G401 (cell line): ENCODE measurements at regions not wholly inside any gene's neighbourhood (a gene's known extent, or its start where the extent isn't known, plus 50 kb on each side); places are given as distances from the start of the nearest gene placed in this dataset.
A peak's percentile ranks its signal among the peaks of the same experiment; 100 is the strongest.

ENCODE experiments used
- DNase-seq: peaks from one replicate; pipeline ENCODE4 v3.0.0-alpha.2; 2015; ENCODE audit warnings: low spot score
- in situ Hi-C: cut with HindIII; loops from 2 replicates; pipeline ENCODE4 v1.10.0; 2016; ENCODE audit warnings: low sequenced_read_pairs, mixed read lengths

- DNase-seq = no peak
- in situ Hi-C loops = no loop called here
Measured at GRCh38 chr21:16250273-16250672, 520.5 kb downstream of the USP25 start.

DNA sequence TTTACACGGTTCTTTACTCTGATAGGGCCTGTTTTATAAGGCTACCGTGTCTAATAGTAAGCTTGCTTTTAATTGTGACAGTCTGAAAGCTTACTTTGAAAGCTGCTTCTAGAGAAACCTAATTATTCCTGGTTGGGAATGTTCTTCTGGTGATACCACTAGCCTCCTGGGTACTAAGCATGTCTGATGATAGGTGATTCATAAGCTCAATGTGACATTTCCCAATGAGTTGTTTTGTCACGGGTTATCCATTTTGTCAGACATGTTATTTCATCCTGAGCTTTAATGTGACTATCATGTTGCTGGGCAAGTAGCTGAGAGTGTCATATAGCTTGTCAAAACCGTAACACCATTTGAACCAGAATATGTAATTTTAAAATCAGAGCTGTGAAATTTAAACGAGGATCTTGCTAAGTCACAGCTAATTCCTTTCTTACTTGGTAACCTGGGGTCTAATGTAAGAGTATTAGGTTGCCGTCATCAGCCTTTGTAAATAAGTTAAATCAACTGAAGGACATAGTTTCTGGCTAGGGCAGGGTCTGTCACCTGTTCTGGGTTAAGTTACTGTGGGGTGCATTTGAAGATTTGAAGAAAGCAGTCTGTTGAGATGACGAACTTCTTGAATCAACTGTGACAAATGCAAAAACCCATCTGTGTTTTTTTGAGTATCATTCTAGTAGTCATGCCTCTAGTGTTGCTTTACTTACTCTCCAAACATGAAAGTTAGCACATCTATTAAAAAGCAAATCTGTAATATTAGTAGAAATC lies 529.2 kb downstream of the USP25 start:
- in situ Hi-C loops = no loop called here

GRCh38 chr21:16262091-16262490 lies 532.3 kb downstream of the USP25 start:
- in situ Hi-C loops = no loop called here
- DNase-seq = no peak

More for the DNA sequence above, 529.2 kb downstream of the USP25 start:
- DNase-seq = no peak

- DNase-seq = no peak
- in situ Hi-C loops = no loop called here
Measured at GRCh38 chr21:16264319-16264718, 534.5 kb downstream of the USP25 start.

GRCh38 chr21:16269476-16269875 lies 539.7 kb downstream of the USP25 start:
- in situ Hi-C loops = no loop called here
- DNase-seq = no peak

GRCh38 chr21:16279731-16280581 lies 550.2 kb downstream of the USP25 start:
- in situ Hi-C loops = no loop called here
- peak; percentile 62 for DNase-seq

- in situ Hi-C loops = no loop called here
- DNase-seq = no peak
Measured at GRCh38 chr21:16280686-16281091, 550.9 kb downstream of the USP25 start.

- DNase-seq = no peak
- in situ Hi-C loops = no loop called here
Measured at GRCh38 chr21:16283516-16283915, 553.7 kb downstream of the USP25 start.

GRCh38 chr21:16285605-16286126 lies 555.9 kb downstream of the USP25 start:
- in situ Hi-C loops = no loop called here
- peak; percentile 44 for DNase-seq

DNA sequence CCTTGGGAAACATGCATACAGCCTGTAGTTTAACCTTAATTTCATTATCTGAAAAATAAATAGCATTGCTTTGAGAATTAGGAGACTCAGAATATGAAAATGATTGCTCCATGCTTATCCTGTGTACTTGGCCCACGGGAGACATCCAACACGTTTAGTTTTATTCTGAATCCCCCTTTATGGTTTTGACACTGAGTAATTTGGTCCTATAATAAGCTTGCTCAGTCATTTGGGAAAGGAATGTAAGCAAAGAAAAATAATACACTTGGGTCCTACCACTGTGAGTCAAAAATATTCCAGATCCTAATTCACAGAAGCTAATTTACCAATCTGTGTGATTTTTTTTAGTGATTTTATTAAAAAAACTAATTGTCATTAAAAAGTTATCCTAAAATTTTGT lies 557.3 kb downstream of the USP25 start:
- in situ Hi-C loops = no loop called here

DNA sequence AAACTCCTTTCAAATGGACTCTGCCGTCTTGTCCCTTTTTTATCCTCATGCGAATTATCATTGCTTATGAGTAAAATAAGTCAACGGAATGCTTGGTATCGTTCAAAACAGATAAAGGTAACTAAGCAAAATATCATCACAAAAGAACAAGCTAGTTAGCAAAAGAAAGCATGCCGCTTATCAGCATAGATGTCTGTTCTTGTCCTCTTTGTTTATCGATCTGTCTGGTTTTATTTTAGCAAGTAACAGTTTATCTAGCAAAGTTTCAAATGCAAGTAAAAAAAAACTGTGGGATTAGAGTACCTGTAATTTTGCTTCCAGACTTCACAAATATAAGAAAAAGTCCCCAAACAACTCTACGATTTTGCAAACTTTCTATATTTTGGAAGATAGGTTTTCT lies 561.5 kb downstream of the USP25 start:
- no peak for DNase-seq
- in situ Hi-C loops = no loop called here

More for the DNA sequence above, 557.3 kb downstream of the USP25 start:
- DNase-seq = no peak

- in situ Hi-C loops = no loop called here
- DNase-seq = no peak
Measured at GRCh38 chr21:16294128-16294527, 564.3 kb downstream of the USP25 start.

- in situ Hi-C loops = no loop called here
- peak; percentile 40 for DNase-seq
Measured at GRCh38 chr21:16302851-16303282, 573.1 kb downstream of the USP25 start.

DNA sequence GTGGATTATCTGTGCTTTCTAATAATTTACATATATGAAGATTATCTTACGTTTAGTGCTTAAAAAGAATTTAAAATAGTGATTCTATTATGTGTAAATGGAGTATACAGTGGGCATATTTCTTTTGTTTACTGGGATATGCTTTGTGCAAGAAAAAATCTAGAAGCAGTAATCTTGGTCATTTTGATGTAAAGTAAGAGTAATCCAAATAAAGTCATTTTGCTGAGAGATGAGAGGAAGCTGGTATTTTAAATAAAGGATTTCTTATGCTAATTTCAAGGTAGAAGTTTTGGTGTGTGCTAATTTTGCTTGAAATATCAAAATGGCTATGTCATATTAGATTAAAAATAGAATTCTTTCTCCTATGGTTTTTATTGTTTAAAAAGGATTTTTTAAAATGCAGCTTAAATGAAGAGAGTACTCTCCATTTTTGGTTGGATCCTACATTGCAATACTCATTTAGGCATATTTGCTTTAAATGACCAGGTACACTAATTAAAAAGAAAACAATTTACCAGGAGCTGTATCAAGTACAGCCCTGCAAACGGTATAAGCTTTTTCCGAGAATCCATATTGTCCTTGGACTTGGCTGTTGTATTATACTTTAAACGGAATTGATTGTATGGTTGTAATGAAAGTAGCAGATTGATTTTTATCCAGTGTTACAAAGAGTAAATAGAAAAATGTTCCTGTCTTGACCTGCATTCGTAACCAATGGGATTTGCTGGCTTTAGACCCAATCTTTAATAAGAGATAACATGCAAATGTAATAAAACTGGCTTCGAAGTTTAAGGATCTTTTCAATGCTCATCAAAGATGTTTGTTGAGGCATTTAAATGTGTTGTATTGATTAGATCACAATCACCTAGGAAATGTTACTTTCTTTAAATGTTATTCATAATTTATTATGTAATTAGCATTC lies 574.7 kb downstream of the USP25 start:
- no peak for DNase-seq
- in situ Hi-C loops = no loop called here

DNA sequence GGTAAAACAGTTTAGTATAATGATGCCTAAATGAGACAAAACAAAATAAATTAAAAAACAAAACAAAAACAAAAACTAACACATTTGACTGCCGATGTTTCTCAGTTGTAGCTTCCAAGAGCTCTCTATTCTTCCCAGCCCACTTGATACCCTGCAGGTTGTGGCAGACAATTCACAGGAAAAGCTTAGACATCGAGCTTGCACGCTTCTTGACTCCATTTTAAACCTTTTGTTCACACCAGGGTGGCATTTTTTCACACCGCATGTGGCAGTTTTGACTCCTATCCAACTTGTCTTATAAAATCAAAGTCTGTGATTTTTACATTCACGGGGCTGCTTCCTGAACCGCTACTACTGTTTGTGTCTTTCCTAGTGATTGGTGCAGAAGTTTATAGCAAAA lies 575.9 kb downstream of the USP25 start:
- in situ Hi-C loops = no loop called here

DNA sequence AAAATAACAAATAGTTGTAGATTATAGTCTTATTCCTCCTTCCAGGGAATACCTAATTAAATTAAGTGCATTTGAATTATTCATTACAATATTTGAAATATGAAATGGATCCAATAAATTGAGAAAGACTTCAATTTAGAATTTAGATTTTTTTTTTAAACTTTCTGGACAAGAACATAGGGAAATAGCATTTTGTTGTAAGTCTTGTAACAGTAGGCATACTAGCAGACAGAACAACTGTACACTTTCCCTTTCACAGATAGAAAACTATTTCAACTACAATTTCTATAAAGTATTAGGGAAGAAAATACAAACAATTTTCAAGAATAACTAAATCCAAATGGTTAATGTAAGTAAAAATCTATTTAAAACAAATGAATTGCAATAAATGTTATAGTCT lies 577.5 kb downstream of the USP25 start:
- in situ Hi-C loops = no loop called here

More for the DNA sequence above, 575.9 kb downstream of the USP25 start:
- peak; percentile 67 for DNase-seq

DNA sequence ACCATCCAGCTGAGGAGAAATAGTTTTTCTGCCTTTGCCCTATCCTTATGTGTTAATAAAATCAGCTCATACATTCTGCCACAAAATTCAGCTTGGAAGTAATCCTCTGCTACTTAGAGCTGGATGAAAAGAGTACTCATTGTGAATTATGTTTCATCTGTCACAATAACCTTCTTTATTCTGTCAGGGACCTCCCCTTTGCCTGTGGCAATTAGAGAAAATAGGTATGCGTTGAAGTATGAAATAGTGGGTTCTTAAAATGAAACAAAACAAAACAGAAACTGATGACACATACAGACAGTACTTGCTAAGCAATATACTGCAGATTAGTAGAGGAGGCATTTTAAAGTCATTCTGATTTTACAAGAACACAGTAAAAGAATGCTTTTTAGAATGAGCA lies 578.5 kb downstream of the USP25 start:
- DNase-seq = no peak
- in situ Hi-C loops = no loop called here

More for the DNA sequence above, 577.5 kb downstream of the USP25 start:
- DNase-seq = no peak

GRCh38 chr21:16309250-16309971 lies 579.6 kb downstream of the USP25 start:
- peak; percentile 72 for DNase-seq
- in situ Hi-C loops = no loop called here
